KBM-7 (cell line): ENCODE measurements at regions not wholly inside any gene's neighbourhood (a gene's known extent, or its start where the extent isn't known, plus 50 kb on each side); places are given as distances from the start of the nearest gene placed in this dataset.

Experiments used
- DNase-seq: peaks from one replicate; pipeline ENCODE4 v3.0.0-alpha.2; 2015
- in situ Hi-C: fragments of 300-500 bp; cut with MboI; formaldehyde crosslinking; loops from 2 replicates; pipeline ENCODE4 v1.14.3; 2020; ENCODE audit warnings: low sequenced_read_pairs, low pct_unique_long_range_greater_than_20kb, mixed read lengths

GRCh38 chr3:40593351-40593750 is 68.6 kb downstream of the ZNF621 start:
- in situ Hi-C loops = loop anchor here (25.0 kb wide), 1 partner anchor 1269 kb away; no protein-coding TSS in a partner anchor
- DNase-seq = no peak

GRCh38 chr3:40597441-40597840 is 72.7 kb downstream of the ZNF621 start:
- in situ Hi-C loops = loop anchor here (25.0 kb wide), 1 partner anchor 1265 kb away; no protein-coding TSS in a partner anchor
- no peak for DNase-seq

GRCh38 chr3:40598338-40598737 is 73.6 kb downstream of the ZNF621 start:
- in situ Hi-C loops = loop anchor here (25.0 kb wide), 1 partner anchor 1264 kb away; no protein-coding TSS in a partner anchor
- no peak for DNase-seq

- DNase-seq = no peak
- in situ Hi-C loops = loop anchor here (25.0 kb wide), 1 partner anchor 1263 kb away; no protein-coding TSS in a partner anchor
Observed at GRCh38 chr3:40598962-40599361, 74.2 kb downstream of the ZNF621 start.

GRCh38 chr3:40602778-40603385 is 78.1 kb downstream of the ZNF621 start:
- DNase-seq = no peak
- in situ Hi-C loops = no loop called here

- in situ Hi-C loops = no loop called here
- DNase-seq = no peak
Observed at GRCh38 chr3:40605960-40606359, 81.2 kb downstream of the ZNF621 start.

GRCh38 chr3:40608091-40608490 is 83.3 kb downstream of the ZNF621 start:
- in situ Hi-C loops = no loop called here
- DNase-seq = no peak

GRCh38 chr3:40613306-40613705 is 88.5 kb downstream of the ZNF621 start:
- DNase-seq = no peak
- in situ Hi-C loops = no loop called here

GRCh38 chr3:40615110-40615915 is 90.6 kb downstream of the ZNF621 start:
- in situ Hi-C loops = no loop called here
- no peak for DNase-seq

- in situ Hi-C loops = no loop called here
- DNase-seq = no peak
Observed at GRCh38 chr3:40615918-40616819, 91.4 kb downstream of the ZNF621 start.

- in situ Hi-C loops = no loop called here
Observed at GRCh38 chr3:40617084-40617483, 92.3 kb downstream of the ZNF621 start.

GRCh38 chr3:40618158-40618557 is 93.4 kb downstream of the ZNF621 start:
- DNase-seq = no peak
- in situ Hi-C loops = no loop called here

More at GRCh38 chr3:40617084-40617483, 92.3 kb downstream of the ZNF621 start:
- no peak for DNase-seq

- in situ Hi-C loops = no loop called here
- DNase-seq = no peak
Observed at GRCh38 chr3:40620151-40620550, 95.4 kb downstream of the ZNF621 start.

- in situ Hi-C loops = no loop called here
- DNase-seq = no peak
Observed at GRCh38 chr3:40621252-40621651, 96.5 kb downstream of the ZNF621 start.

GRCh38 chr3:40623567-40623966 is 98.8 kb downstream of the ZNF621 start:
- DNase-seq = peak; percentile 83
- in situ Hi-C loops = no loop called here

- no peak for DNase-seq
- in situ Hi-C loops = no loop called here
Observed at GRCh38 chr3:40624189-40624769, 99.5 kb downstream of the ZNF621 start.

- in situ Hi-C loops = no loop called here
- DNase-seq = no peak
Observed at GRCh38 chr3:40627095-40627494, 102.3 kb downstream of the ZNF621 start.

- no peak for DNase-seq
- in situ Hi-C loops = no loop called here
Observed at GRCh38 chr3:40628984-40629383, 104.2 kb downstream of the ZNF621 start.

GRCh38 chr3:40631341-40631995 is 106.7 kb downstream of the ZNF621 start:
- in situ Hi-C loops = no loop called here
- DNase-seq = no peak
